GM12872 (cell line): ENCODE measurements at regions not wholly inside any gene's neighbourhood (a gene's known extent, or its start where the extent isn't known, plus 50 kb on each side); places are given as distances from the start of the nearest gene placed in this dataset.

ENCODE experiments used
- TF ChIP-seq, protein P1 (sequence below): IDR thresholded peaks from 3 replicates; pipeline ENCODE4 v1.5.1; 2011; ENCODE audit warnings: low read depth, mild to moderate bottlenecking, low read length, moderate library complexity; ENCODE audit not compliant: insufficient read depth

DNA sequence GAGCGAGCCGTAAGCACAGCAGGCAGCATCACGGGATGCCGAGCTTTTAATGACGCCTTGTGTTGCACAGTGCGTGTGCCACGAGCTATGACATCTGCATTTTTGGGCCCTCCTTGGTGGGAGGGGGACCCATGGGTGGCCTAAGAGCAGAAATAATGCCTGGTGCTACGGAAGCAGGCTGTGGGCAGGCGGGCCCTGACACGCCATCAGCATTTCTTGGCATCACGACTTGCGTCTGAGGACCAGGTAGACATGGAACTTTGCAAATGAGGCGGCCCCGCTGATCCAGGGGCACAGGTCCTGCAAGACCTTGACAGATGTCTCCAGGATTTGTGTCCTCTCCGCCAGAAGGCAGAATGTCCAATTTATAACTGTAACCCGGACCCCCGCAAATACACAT, 117.8 kb upstream of the RNF32 start:
- TF ChIP-seq, protein P1, sequence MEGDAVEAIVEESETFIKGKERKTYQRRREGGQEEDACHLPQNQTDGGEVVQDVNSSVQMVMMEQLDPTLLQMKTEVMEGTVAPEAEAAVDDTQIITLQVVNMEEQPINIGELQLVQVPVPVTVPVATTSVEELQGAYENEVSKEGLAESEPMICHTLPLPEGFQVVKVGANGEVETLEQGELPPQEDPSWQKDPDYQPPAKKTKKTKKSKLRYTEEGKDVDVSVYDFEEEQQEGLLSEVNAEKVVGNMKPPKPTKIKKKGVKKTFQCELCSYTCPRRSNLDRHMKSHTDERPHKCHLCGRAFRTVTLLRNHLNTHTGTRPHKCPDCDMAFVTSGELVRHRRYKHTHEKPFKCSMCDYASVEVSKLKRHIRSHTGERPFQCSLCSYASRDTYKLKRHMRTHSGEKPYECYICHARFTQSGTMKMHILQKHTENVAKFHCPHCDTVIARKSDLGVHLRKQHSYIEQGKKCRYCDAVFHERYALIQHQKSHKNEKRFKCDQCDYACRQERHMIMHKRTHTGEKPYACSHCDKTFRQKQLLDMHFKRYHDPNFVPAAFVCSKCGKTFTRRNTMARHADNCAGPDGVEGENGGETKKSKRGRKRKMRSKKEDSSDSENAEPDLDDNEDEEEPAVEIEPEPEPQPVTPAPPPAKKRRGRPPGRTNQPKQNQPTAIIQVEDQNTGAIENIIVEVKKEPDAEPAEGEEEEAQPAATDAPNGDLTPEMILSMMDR, result no peak

DNA sequence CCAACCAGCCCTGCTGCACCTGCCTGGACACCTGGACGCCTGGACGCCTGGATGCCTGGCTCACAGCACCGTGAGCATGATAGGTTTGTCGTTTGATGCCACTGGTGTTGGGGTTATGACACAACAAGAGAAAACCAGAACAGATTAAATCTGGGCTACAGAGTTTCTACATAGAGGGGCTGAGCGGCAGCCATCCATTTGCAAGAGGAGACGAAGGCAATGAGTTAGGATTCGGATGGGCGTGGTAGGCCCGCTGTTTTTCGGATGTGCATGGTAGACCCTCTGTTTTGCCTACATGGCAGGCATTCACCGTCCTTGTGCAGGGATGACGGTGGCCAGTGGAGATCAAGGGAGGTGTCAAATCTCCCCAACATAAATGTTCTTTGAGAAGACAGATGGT, 121.5 kb upstream of the RNF32 start:
- TF ChIP-seq, protein P1, result no peak

DNA sequence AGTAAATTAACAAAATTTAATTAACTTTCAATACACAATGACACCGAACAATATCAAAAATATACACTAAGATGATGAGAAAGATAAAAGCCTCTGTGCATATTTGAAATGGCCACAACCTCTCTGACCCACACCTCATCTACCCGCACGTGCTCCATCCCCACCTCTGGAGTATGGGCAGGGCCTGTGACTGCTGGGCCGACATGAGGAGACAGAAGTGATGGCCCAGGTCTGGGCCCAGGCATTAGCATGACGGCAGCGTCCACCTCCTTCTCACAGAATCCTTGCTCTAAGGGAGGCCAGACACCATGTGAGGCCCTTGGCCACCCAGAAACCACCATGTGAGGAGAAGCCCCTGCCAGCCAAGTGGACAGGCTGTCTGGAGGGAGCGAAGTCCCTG, 122.1 kb upstream of the RNF32 start:
- TF ChIP-seq, protein P1, result no peak

GRCh38 chr7:156516791-156517378, 123.7 kb upstream of the RNF32 start:
- TF ChIP-seq, protein P1, result no peak

GRCh38 chr7:156515911-156516790, 124.4 kb upstream of the RNF32 start:
- TF ChIP-seq, protein P1, result no peak

GRCh38 chr7:156514851-156515250, 125.7 kb upstream of the RNF32 start:
- TF ChIP-seq, protein P1, result no peak

DNA sequence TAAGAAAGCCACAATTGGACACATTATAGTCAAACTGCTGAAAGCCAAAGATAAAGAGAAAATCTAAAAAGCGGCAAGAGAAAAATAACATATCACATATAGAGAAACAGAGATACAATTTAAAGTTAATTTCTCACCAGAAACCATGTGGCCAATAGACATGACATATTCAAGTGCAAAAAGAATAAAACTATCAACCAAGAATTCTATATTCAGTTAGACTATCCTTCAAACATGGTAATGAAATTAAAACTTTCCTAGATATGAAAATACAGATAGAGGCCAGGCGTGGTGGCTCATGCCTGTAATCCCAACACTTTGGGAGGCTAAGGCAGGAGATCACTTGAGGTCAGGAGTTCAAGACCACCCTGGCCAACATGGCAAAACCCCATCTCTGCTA, 129.1 kb upstream of the RNF32 start:
- TF ChIP-seq, protein P1, result no peak
